ENCODE measurements at regions not wholly inside any gene's neighbourhood (a gene's known extent, or its start where the extent isn't known, plus 50 kb on each side); places are given as distances from the start of the nearest gene placed in this dataset.

GRCh38 chr6:14211562-14211942 lies 94.0 kb downstream of the CD83 start:
- H3K4me3 ChIP-seq = peak overlapping the region; percentile 59 to 79 (median 71)
- intact Hi-C loops (cut with DNase I; ENCODE audit: low total_unique reads) = no loop called here
- H3K9me3 ChIP-seq = no peaks in the 10 kb centered on the region
- 11 to 16% (median 11%) methylated on average over 20 of the region's 20 CpGs for WGBS, 5 donors
- H3K27me3 ChIP-seq = no peaks in the 10 kb centered on the region
- H3K27ac ChIP-seq = peak overlapping the region; percentile 67 to 94 (median 81)
- no peak for TF ChIP-seq POLR2AphosphoS5 (IDR thresholded peaks at IDR 0.05)
- TF ChIP-seq, protein P1, sequence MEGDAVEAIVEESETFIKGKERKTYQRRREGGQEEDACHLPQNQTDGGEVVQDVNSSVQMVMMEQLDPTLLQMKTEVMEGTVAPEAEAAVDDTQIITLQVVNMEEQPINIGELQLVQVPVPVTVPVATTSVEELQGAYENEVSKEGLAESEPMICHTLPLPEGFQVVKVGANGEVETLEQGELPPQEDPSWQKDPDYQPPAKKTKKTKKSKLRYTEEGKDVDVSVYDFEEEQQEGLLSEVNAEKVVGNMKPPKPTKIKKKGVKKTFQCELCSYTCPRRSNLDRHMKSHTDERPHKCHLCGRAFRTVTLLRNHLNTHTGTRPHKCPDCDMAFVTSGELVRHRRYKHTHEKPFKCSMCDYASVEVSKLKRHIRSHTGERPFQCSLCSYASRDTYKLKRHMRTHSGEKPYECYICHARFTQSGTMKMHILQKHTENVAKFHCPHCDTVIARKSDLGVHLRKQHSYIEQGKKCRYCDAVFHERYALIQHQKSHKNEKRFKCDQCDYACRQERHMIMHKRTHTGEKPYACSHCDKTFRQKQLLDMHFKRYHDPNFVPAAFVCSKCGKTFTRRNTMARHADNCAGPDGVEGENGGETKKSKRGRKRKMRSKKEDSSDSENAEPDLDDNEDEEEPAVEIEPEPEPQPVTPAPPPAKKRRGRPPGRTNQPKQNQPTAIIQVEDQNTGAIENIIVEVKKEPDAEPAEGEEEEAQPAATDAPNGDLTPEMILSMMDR (IDR thresholded peaks at IDR 0.05) = no peak
- no peak for TF ChIP-seq EP300 (IDR thresholded peaks at IDR 0.05)
- H3K36me3 ChIP-seq = no peaks in the 10 kb centered on the region
- peak; percentile 41 to 78 for DNase-seq
- H3K4me1 ChIP-seq = peaks cover 12 to 24% (median 22%) of the 10 kb centered on the region in 4 donors

DNA sequence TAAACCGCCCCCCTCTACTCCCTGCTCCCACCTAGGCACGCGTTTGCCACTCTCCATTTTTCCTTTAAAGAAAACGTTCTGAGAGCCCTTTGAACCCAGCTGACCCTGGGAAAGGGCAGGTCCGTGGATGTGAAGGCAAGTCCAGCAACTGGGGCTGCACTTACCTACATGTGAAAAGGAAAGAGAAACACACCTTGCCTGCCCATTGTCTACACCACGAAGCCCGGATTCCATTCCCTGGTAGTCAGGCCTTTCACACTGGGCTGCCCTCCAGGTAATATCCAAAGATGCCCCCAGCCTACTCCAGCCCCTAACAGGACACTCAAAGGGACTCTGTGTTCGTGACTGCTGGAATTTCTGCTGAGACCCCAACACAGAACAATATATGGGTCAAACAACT lies 94.4 kb downstream of the CD83 start:
- intact Hi-C loops (cut with DNase I; ENCODE audit: low total_unique reads) = no loop called here
- Histone ChIP-seq H3K4me3 (peak overlapping the region; percentile 59 to 79 (median 71)), H3K27ac (peak overlapping the region in 2 of 5 donors; percentile 71 to 94)

GRCh38 chr6:14212632-14213031 lies 95.1 kb downstream of the CD83 start:
- Histone ChIP-seq H3K9me3 (no peaks in the 10 kb centered on the region), H3K4me1 (peaks cover 12 to 25% (median 23%) of the 10 kb centered on the region in 4 donors), H3K27ac (no peak overlapping the region), H3K27me3 (no peaks in the 10 kb centered on the region), H3K4me3 (no peak overlapping the region), H3K36me3 (no peaks in the 10 kb centered on the region)
- TF ChIP-seq POLR2AphosphoS5 (IDR thresholded peaks at IDR 0.05) (no peak), EP300 (IDR thresholded peaks at IDR 0.05) (no peak), POLR2A (IDR thresholded peaks at IDR 0.05) (no peak)
- TF ChIP-seq, protein P1 (IDR thresholded peaks at IDR 0.05) = no peak
- no peak for DNase-seq
- WGBS, 5 donors = 94 to 98% (median 96%) methylated on average over 4 to 5 of the region's 5 CpGs
- intact Hi-C loops (cut with DNase I; ENCODE audit: low total_unique reads) = no loop called here

More for the DNA sequence above, 94.4 kb downstream of the CD83 start:
- DNase-seq = peak in 1 of 2 donors; percentile 33
- H3K27me3 ChIP-seq = no peaks in the 10 kb centered on the region
- WGBS, 5 donors = 46 to 60% (median 51%) methylated on average over 8 of the region's 8 CpGs
- TF ChIP-seq POLR2AphosphoS5 (IDR thresholded peaks at IDR 0.05) = no peak
- TF ChIP-seq, protein P1 (IDR thresholded peaks at IDR 0.05) = no peak
- no peak for TF ChIP-seq EP300 (IDR thresholded peaks at IDR 0.05)
- no peak for TF ChIP-seq POLR2A (IDR thresholded peaks at IDR 0.05)
- H3K36me3 ChIP-seq = no peaks in the 10 kb centered on the region
- peaks cover 12 to 22% (median 21%) of the 10 kb centered on the region in 4 donors for H3K4me1 ChIP-seq
- H3K9me3 ChIP-seq = no peaks in the 10 kb centered on the region

DNA sequence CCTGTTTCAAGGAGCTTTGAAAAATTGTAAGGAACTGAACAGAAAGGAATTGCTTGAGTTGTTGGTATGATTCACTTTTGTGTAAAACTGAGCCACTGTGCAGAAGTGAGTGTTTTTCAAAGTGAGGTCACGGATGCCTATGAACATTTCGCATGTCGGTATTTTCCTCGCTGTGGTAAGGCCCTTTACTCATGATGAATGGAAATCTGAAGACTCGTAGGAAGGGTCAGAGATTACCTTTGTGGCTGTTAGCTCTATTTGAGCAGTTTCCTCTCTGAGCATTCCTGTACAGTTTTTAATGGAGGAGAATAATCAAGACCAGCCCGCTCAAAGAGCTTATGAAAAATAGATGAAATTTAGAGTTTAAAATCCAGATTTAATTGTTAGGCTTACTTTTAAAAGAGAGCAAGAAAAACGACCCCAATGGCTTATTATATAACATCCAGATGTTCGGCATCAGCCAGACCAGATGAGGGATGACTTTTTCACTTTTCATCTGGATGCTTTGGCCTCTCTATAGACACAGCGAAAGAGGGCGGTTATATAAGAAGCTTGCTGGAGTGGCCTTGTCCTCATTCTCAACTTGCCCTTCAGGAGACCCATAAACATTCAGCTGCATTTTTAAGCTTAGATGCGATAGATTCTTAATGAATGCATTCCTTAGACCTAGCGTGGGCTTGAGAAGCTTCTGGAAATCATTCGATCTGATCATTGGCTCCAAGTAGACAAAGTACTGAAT lies 99.5 kb downstream of the CD83 start:
- TF ChIP-seq POLR2A (IDR thresholded peaks at IDR 0.05) (no peak), POLR2AphosphoS5 (IDR thresholded peaks at IDR 0.05) (no peak), EP300 (IDR thresholded peaks at IDR 0.05) (no peak)
- TF ChIP-seq, protein P1 (IDR thresholded peaks at IDR 0.05) = no peak
- H3K4me3 ChIP-seq = no peak overlapping the region
- no peaks in the 10 kb centered on the region for H3K9me3 ChIP-seq
- peak overlapping the region in 4 of 5 donors; percentile 32 to 57 (median 47) for H3K27ac ChIP-seq
- H3K4me1 ChIP-seq = peaks cover under 1 to 12% (median 7%) of the 10 kb centered on the region in 4 donors
- H3K27me3 ChIP-seq = no peaks in the 10 kb centered on the region
- H3K36me3 ChIP-seq = no peaks in the 10 kb centered on the region
- peak in 1 of 2 donors; percentile 51 for DNase-seq
- 77 to 83% (median 78%) methylated on average over 13 of the region's 13 CpGs for WGBS, 5 donors
- intact Hi-C loops (cut with DNase I; ENCODE audit: low total_unique reads) = no loop called here
